Pulmonary artery endothelial cell (primary cell): ENCODE measurements at regions not wholly inside any gene's neighbourhood (a gene's known extent, or its start where the extent isn't known, plus 50 kb on each side); places are given as distances from the start of the nearest gene placed in this dataset.
"Not testable (repeated sequence)": the region's sequence is repeated elsewhere in the genome, so short reads cannot be mapped to it uniquely, and the experiment has no call there.

Experiments used
- DNase-seq: peaks from one replicate; pipeline ENCODE4 v3.0.0-alpha.2; 2011; ENCODE audit warnings: low read depth, low spot score

- no peak for DNase-seq
Observed at GRCh38 chr2:105538840-105539239, 140.0 kb upstream of the FHL2 start.

- no peak for DNase-seq
Observed at GRCh38 chr2:105537920-105538319, 139.1 kb upstream of the FHL2 start.

- DNase-seq, result no peak
Observed at GRCh38 chr2:105537466-105537865, 138.6 kb upstream of the FHL2 start.

GRCh38 chr2:105536175-105536574, 137.3 kb upstream of the FHL2 start:
- DNase-seq, result no peak

- not testable (repeated sequence) for DNase-seq
Observed at GRCh38 chr2:105529258-105529657, 130.4 kb upstream of the FHL2 start.

- no peak for DNase-seq
Observed at GRCh38 chr2:105526000-105526925, 127.4 kb upstream of the FHL2 start.

- DNase-seq, result no peak
Observed at GRCh38 chr2:105525201-105525600, 126.3 kb upstream of the FHL2 start.

GRCh38 chr2:105522645-105523044, 123.8 kb upstream of the FHL2 start:
- no peak for DNase-seq

- DNase-seq, result no peak
Observed at GRCh38 chr2:105521616-105522015, 122.8 kb upstream of the FHL2 start.

GRCh38 chr2:105521176-105521575, 122.3 kb upstream of the FHL2 start:
- DNase-seq, result no peak

- no peak for DNase-seq
Observed at GRCh38 chr2:105519516-105519915, 120.7 kb upstream of the FHL2 start.

- DNase-seq, result no peak
Observed at GRCh38 chr2:105518897-105519296, 120.0 kb upstream of the FHL2 start.

GRCh38 chr2:105517814-105518705, 119.2 kb upstream of the FHL2 start:
- DNase-seq, result no peak

GRCh38 chr2:105515581-105516415, 116.9 kb upstream of the FHL2 start:
- DNase-seq, result no peak

GRCh38 chr2:105514576-105514975, 115.7 kb upstream of the FHL2 start:
- DNase-seq, result no peak

GRCh38 chr2:105510761-105511528, 112.1 kb upstream of the FHL2 start:
- DNase-seq, result no peak

- DNase-seq, result no peak
Observed at GRCh38 chr2:105509269-105510086, 110.6 kb upstream of the FHL2 start.

- not testable (repeated sequence) for DNase-seq
Observed at GRCh38 chr2:105506860-105507259, 108.0 kb upstream of the FHL2 start.

GRCh38 chr2:105504459-105504858, 105.6 kb upstream of the FHL2 start:
- DNase-seq, result no peak
